OCI-LY3 (cell line): ENCODE measurements at regions not wholly inside any gene's neighbourhood (a gene's known extent, or its start where the extent isn't known, plus 50 kb on each side); places are given as distances from the start of the nearest gene placed in this dataset.

Experiments used
- H2AFZ ChIP-seq: fragments of 200-600, 300-600 bp; shearing (Covaris generic); 2 replicates; pipeline ENCODE4 v1.6.0; 2014; ENCODE audit warnings: antibody characterized with exemption, low read depth, low read length
- H3K27ac ChIP-seq: fragments of 200-600, 300-600 bp; sonication (generic); 2 replicates; pipeline ENCODE4 v1.5.1; 2014; ENCODE audit warnings: mild to moderate bottlenecking, low read length, moderate library complexity, mixed read lengths
- H3K27me3 ChIP-seq: fragments of 200-600, 300-600 bp; sonication (generic); 2 replicates; pipeline ENCODE4 v1.6.1; 2014; ENCODE audit warnings: low read depth, low read length, mixed read lengths
- H3K36me3 ChIP-seq: fragments of 200-600, 300-600 bp; sonication (generic); replicated peaks from 2 replicates; pipeline ENCODE3; 2014; ENCODE audit warnings: low read depth, low read length, mixed read lengths
- H3K4me1 ChIP-seq: fragments of 300-600, 200-600 bp; sonication (generic); 2 replicates; pipeline ENCODE4 v1.6.1; 2014; ENCODE audit warnings: low read length, mixed read lengths
- H3K4me2 ChIP-seq: fragments of 200-600, 300-600 bp; sonication (generic); 2 replicates; pipeline ENCODE4 v1.6.1; 2014; ENCODE audit warnings: low read length, mixed read lengths
- H3K4me3 ChIP-seq: fragments of 300-600, 200-600 bp; sonication (generic); 2 replicates; pipeline ENCODE4 v1.5.1; 2014; ENCODE audit warnings: antibody characterized with exemption, mild to moderate bottlenecking, low read length, moderate library complexity
- H3K79me2 ChIP-seq: fragments of 300-600, 200-600 bp; shearing (Covaris generic); 2 replicates; pipeline ENCODE4 v1.6.1; 2014; ENCODE audit warnings: mild to moderate bottlenecking, low read length, mixed read lengths
- H3K9ac ChIP-seq: fragments of 300-600, 200-600 bp; shearing (Covaris generic); 2 replicates; pipeline ENCODE4 v1.6.0; 2014; ENCODE audit warnings: mild to moderate bottlenecking, low read length, moderate library complexity
- H3K9me3 ChIP-seq: fragments of 200-600, 300-600 bp; shearing (Covaris generic); 2 replicates; pipeline ENCODE4 v1.6.1; 2014; ENCODE audit warnings: low read length, mixed read lengths; ENCODE audit not compliant: insufficient read depth
- H4K20me1 ChIP-seq: fragments of 200-600, 300-600 bp; sonication (generic); 2 replicates; pipeline ENCODE4 v1.6.1; 2016; ENCODE audit warnings: low read length, mixed read lengths; ENCODE audit not compliant: insufficient read depth
- CTCF ChIP-seq: fragments of 200-600, 300-600 bp; sonication (generic); IDR thresholded peaks from 2 replicates; pipeline ENCODE4 v1.5.1; 2014; ENCODE audit warnings: antibody characterized with exemption, low read length, low read depth
- EZH2phosphoT487 ChIP-seq: fragments of 200-600 bp; shearing (Covaris generic); IDR thresholded peaks from 2 replicates; pipeline ENCODE4 v1.6.1; 2018; ENCODE audit warnings: antibody characterized with exemption, mixed run types, low read depth

- H3K4me2 ChIP-seq, result no peak overlapping the region
- H3K9me3 ChIP-seq, result no peaks in the 10 kb centered on the region
- H3K27me3 ChIP-seq, result peaks cover 32% of the 10 kb centered on the region
- H3K9ac ChIP-seq, result no peak overlapping the region
- no peak overlapping the region for H3K4me3 ChIP-seq
- no peaks in the 10 kb centered on the region for H3K79me2 ChIP-seq
- H2AFZ ChIP-seq, result no peak overlapping the region
- no peaks in the 10 kb centered on the region for H4K20me1 ChIP-seq
- no peaks in the 10 kb centered on the region for H3K4me1 ChIP-seq
- H3K27ac ChIP-seq, result no peak overlapping the region
- TF ChIP-seq CTCF (no peak), EZH2phosphoT487 (no peak)
- no peaks in the 10 kb centered on the region for H3K36me3 ChIP-seq
These were observed 169.5 kb downstream of the TTC8 start for GRCh38 chr14:88993946-88994345.

- no peaks in the 10 kb centered on the region for H3K36me3 ChIP-seq
- H3K27ac ChIP-seq, result no peak overlapping the region
- no peaks in the 10 kb centered on the region for H4K20me1 ChIP-seq
- H3K9ac ChIP-seq, result no peak overlapping the region
- H3K9me3 ChIP-seq, result no peaks in the 10 kb centered on the region
- H3K79me2 ChIP-seq, result no peaks in the 10 kb centered on the region
- TF ChIP-seq CTCF (no peak), EZH2phosphoT487 (no peak)
- no peak overlapping the region for H3K4me3 ChIP-seq
- H3K4me2 ChIP-seq, result no peak overlapping the region
- peaks cover 35% of the 10 kb centered on the region for H3K27me3 ChIP-seq
- peaks cover 14% of the 10 kb centered on the region; the same call in 1 of the 2 replicates for H3K4me1 ChIP-seq
- H2AFZ ChIP-seq, result no peak overlapping the region
These were observed 171.2 kb downstream of the TTC8 start for GRCh38 chr14:88995437-88996198.

- Histone ChIP-seq H4K20me1 (no peaks in the 10 kb centered on the region), H3K4me1 (peaks cover 17% of the 10 kb centered on the region; the same call in 1 of the 2 replicates), H3K9me3 (no peaks in the 10 kb centered on the region), H3K27ac (no peak overlapping the region), H2AFZ (no peak overlapping the region), H3K4me3 (no peak overlapping the region), H3K27me3 (peaks cover 23% of the 10 kb centered on the region), H3K9ac (no peak overlapping the region), H3K79me2 (no peaks in the 10 kb centered on the region), H3K36me3 (no peaks in the 10 kb centered on the region), H3K4me2 (no peak overlapping the region)
- TF ChIP-seq CTCF (no peak), EZH2phosphoT487 (no peak)
These were observed 173.6 kb downstream of the TTC8 start for GRCh38 chr14:88998027-88998426.

- no peak for TF ChIP-seq CTCF
- no peak for TF ChIP-seq EZH2phosphoT487
- no peak overlapping the region for H3K9ac ChIP-seq
- H3K79me2 ChIP-seq, result no peaks in the 10 kb centered on the region
- H3K4me2 ChIP-seq, result no peak overlapping the region
- no peak overlapping the region for H2AFZ ChIP-seq
- H3K4me1 ChIP-seq, result peaks cover 17% of the 10 kb centered on the region; the same call in 1 of the 2 replicates
- no peaks in the 10 kb centered on the region for H4K20me1 ChIP-seq
- no peak overlapping the region for H3K4me3 ChIP-seq
- no peak overlapping the region for H3K27ac ChIP-seq
- peaks cover 25% of the 10 kb centered on the region for H3K27me3 ChIP-seq
- H3K9me3 ChIP-seq, result no peaks in the 10 kb centered on the region
- no peaks in the 10 kb centered on the region for H3K36me3 ChIP-seq
These were observed 174.7 kb downstream of the TTC8 start for GRCh38 chr14:88999137-88999536.
